Heart right ventricle (tissue), 16 donors: ENCODE measurements at regions not wholly inside any gene's neighbourhood (a gene's known extent, or its start where the extent isn't known, plus 50 kb on each side); places are given as distances from the start of the nearest gene placed in this dataset.

Experiments used
- ATAC-seq, 8 donors: fragments of 200-7000 bp; cut with Tn5 transposase; one replicate each; pipeline ENCODE4 v1.9.1; 2020; ENCODE audit warnings: mild to moderate bottlenecking in 8 of 8, moderate library complexity in 8 of 8, moderate number of reproducible peaks in 1 of 8
- DNase-seq, 2 donors: peaks; one replicate each; pipeline ENCODE4 v3.0.0-alpha.2; 2020
- H3K27ac ChIP-seq, 10 donors: fragments of 200-600 bp; sonication (generic) in 2 of 10; one replicate each; pipeline versions ENCODE4 v1.5.0 to v1.8.0; 2020 to 2022; ENCODE audit warnings: mild to moderate bottlenecking in 3 of 10
- H3K27me3 ChIP-seq, 7 donors: fragments of 200-600 bp; one replicate each; pipeline ENCODE4 v1.8.0; 2021 to 2022; ENCODE audit warnings: mild to moderate bottlenecking in 2 of 7
- H3K36me3 ChIP-seq, 9 donors: fragments of 200-600 bp; sonication (generic) in 1 of 9; one replicate each; pipeline versions ENCODE4 v1.5.0 to v1.8.0; 2020 to 2022; ENCODE audit warnings: mild to moderate bottlenecking in 2 of 9
- H3K4me1 ChIP-seq, 9 donors: fragments of 200-600 bp; sonication (generic) in 1 of 9; one replicate each; pipeline versions ENCODE4 v1.5.0 to v1.8.0; 2020 to 2022; ENCODE audit warnings: mild to moderate bottlenecking in 4 of 9
- H3K4me3 ChIP-seq, 10 donors: fragments of 200-600 bp; sonication (generic) in 2 of 10; one replicate each; pipeline versions ENCODE4 v1.5.0 to v1.8.0; 2020 to 2022; ENCODE audit warnings: mild to moderate bottlenecking in 7 of 10, moderate library complexity in 2 of 10
- H3K9me3 ChIP-seq, 11 donors: fragments of 200-600 bp in 10 of 11; sonication (generic) in 2 of 11; one replicate each; pipeline versions ENCODE4 v1.5.0 to v1.8.0; 2013 to 2022; ENCODE audit warnings: mild to moderate bottlenecking in 2 of 11, control low read depth in 1 of 11, moderate library complexity in 1 of 11
- CTCF ChIP-seq, 9 donors: fragments of 200-600 bp; sonication (generic) in 2 of 9; IDR thresholded peaks; one replicate each; pipeline versions ENCODE4 v1.5.0 to v1.8.0; 2021 to 2022; ENCODE audit warnings: antibody characterized with exemption in 9 of 9, mild to moderate bottlenecking in 5 of 9, moderate library complexity in 1 of 9
- WGBS, 2 donors: extraction: QIAGEN DNeasy Blood & Tissue Kit; methylation state at CpG; one replicate each; pipeline ENCODE4 v1.1.7; 2013; ENCODE audit warnings: inconsistent platforms in 1 of 2; 5-methylcytosine and 5-hydroxymethylcytosine counted together
- intact Hi-C, 10 donors: fragments of 100-400 bp; cut with DNase I; formaldehyde crosslinking; loops; one replicate each; pipeline versions ENCODE4 v1.11.1 to v1.14.2; 2022
- donor health status: Arrhythmogenic right ventricular cardiomyopathy.
- donor health status: ischemic (EF 13 %, LVEDD 7.1; RV severe dilation, severe dysfunction).
- donor health status: healthy with polysubstance abuse.
- donor health status: DM: no; HTN: yes; CAD: no.
- donor health status: DM: no; HTN: no; CAD: no.
- donor health status: ischemic (EF 25% LVEDD 6.9; RV normal size, moderate dysfunction).
- donor health status: ischemic (EF 25% LVEDD 5.7; RV mildly dilated, moderate dysfunction).
- donor health status: healthy.
- donor health status: DM: yes; HTN: yes; CAD: no.
- donor health status: Ischemic cardiomyopathy.
- donor health status: ischemic (EF 35%, LVEDD 5.7; RV mildly dilated, moderate dysfunction).
- donor health status: nonischemic (EF 11% LVEDD 7.7; RV severe dilation, severe dysfunction).
- donor health status: DM: yes; HTN: yes; CAD: no.
- donor health status: PGD.
- donor health status: ischemic (EF 29% LVEDD 5.4; RV normal size, mild dysfunction).
- donor health status: nonischemic (EF 23%, LVEDD 6.1; RV moderate dilation, normal function).

- WGBS, 2 donors, result 78 to 84% methylated on average over 1 of the region's 1 CpG
- intact Hi-C loops, result no loop called here
- DNase-seq (no peak), ATAC-seq (no peak)
- Histone ChIP-seq H3K4me3 (no peak overlapping the region), H3K9me3 (no peaks in the 10 kb centered on the region), H3K4me1 (no peaks in the 10 kb centered on the region), H3K36me3 (no peaks in the 10 kb centered on the region), H3K27me3 (no peaks in the 10 kb centered on the region), H3K27ac (no peak overlapping the region)
- no peak for TF ChIP-seq CTCF (IDR thresholded peaks at IDR 0.05)
These were observed 135.8 kb upstream of the PBX1 start for GRCh38 chr1:164423136-164423535.

DNA sequence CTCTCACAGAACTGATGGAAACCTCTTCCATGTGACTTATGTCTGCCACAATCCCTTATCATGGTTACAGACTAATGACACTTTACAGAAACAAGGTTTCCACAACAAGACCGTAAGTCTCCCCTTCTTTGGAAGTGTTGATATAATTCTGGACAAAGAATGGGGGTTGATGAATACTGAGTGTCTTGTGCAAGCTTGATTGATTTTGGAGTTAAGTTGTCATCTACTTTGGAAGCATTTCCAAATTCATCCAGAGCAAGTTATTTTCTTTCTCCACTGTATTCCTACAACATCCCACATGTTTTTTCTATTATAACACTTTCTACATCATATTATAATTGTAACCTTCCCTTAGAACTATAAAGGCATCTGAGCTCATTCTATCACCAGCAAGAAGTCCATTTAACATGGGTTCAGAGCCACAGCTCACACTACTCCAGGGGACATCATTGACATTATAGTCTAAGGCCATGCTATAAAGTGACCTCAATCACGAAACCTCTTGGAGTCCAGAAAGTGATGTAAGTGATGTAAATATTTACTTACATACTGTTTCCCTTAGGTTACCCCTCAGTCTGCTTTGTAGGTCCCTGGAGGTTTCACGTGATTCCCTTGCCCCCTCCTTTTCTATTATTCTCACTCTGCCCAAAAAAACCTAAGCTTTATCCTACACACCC is 125.7 kb upstream of the PBX1 start:
- no peak overlapping the region for H3K27ac ChIP-seq
- no peaks in the 10 kb centered on the region for H3K9me3 ChIP-seq
- TF ChIP-seq CTCF (IDR thresholded peaks at IDR 0.05), result no peak
- no peaks in the 10 kb centered on the region for H3K36me3 ChIP-seq
- H3K27me3 ChIP-seq, result no peaks in the 10 kb centered on the region
- H3K4me3 ChIP-seq, result no peak overlapping the region
- DNase-seq (no peak), ATAC-seq (no peak)
- no peaks in the 10 kb centered on the region for H3K4me1 ChIP-seq
- WGBS, 2 donors, result 73 to 75% methylated on average over 3 of the region's 3 CpGs
- intact Hi-C loops, result no loop called here

DNA sequence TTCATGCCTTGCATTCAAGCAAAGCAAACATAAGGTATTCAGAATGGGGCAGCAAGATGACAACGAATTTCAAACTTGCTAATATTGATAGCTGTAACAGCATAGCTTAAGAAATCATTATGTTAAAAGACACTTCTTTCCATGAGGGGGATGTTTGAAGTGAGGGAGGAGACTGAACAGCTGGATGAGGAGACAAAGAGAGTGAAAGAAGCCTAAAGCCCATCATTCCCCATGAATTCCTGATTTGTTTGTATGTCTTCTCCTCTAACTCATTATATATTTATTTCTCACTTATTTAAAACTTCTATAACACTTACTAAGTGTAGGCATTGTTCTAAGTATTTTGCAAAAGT is 125.2 kb upstream of the PBX1 start:
- WGBS, 2 donors, result 62 to 76% methylated on average over 1 of the region's 1 CpG
- ATAC-seq (no peak), DNase-seq (no peak)
- Histone ChIP-seq H3K4me3 (no peak overlapping the region), H3K9me3 (no peaks in the 10 kb centered on the region), H3K27me3 (no peaks in the 10 kb centered on the region), H3K36me3 (no peaks in the 10 kb centered on the region), H3K27ac (no peak overlapping the region), H3K4me1 (no peaks in the 10 kb centered on the region)
- no peak for TF ChIP-seq CTCF (IDR thresholded peaks at IDR 0.05)
- intact Hi-C loops, result no loop called here

GRCh38 chr1:164440232-164440631 is 118.8 kb upstream of the PBX1 start:
- Histone ChIP-seq H3K36me3 (no peaks in the 10 kb centered on the region), H3K4me1 (peaks cover 0 to 20% (median 3%) of the 10 kb centered on the region in 9 donors), H3K9me3 (no peaks in the 10 kb centered on the region), H3K4me3 (no peak overlapping the region), H3K27me3 (no peaks in the 10 kb centered on the region), H3K27ac (peak overlapping the region in 1 of 10 donors; percentile 3)
- intact Hi-C loops, result loop anchor here in 7 of 10 donors (5.0 to 10.0 kb wide), 8 partner anchors 115 to 475 kb away; partner anchors contain the start of gene PBX1 (in 1 of the 7)
- peak in 8 of 9 donors; percentile 44 to 70 (median 56) for TF ChIP-seq CTCF (IDR thresholded peaks at IDR 0.05)
- WGBS, 2 donors, result 64 to 70% methylated on average over 1 of the region's 1 CpG
- DNase-seq (peak in 1 of 2 donors; percentile 56), ATAC-seq (peak; percentile 88 to 100 (median 98))
